Chondrocyte (in vitro differentiated cells): ENCODE measurements at regions not wholly inside any gene's neighbourhood (a gene's known extent, or its start where the extent isn't known, plus 50 kb on each side); places are given as distances from the start of the nearest gene placed in this dataset.

Source experiments
- DNase-seq: peaks from one replicate; pipeline ENCODE4 v3.0.0; 2021; ENCODE audit warnings: mixed read lengths, low spot score
- H3K27ac Mint-ChIP-seq: one replicate; pipeline ENCODE4 v1.8.0; 2021; ENCODE audit warnings: mild to moderate bottlenecking, moderate library complexity, mixed read lengths; ENCODE audit not compliant: unreplicated experiment
- H3K27me3 Mint-ChIP-seq: 2 replicates; pipeline ENCODE4 v1.8.0; 2021; ENCODE audit warnings: low read depth, mixed read lengths
- H3K36me3 Mint-ChIP-seq: 2 replicates; pipeline ENCODE4 v1.8.0; 2021; ENCODE audit warnings: low read depth, mixed read lengths
- H3K4me1 Mint-ChIP-seq: 2 replicates; pipeline ENCODE4 v1.8.0; 2021; ENCODE audit warnings: low read depth, mild to moderate bottlenecking, mixed read lengths
- H3K4me3 Mint-ChIP-seq: one replicate; pipeline ENCODE4 v1.8.0; 2021; ENCODE audit warnings: mild to moderate bottlenecking, moderate library complexity, mixed read lengths; ENCODE audit not compliant: unreplicated experiment
- H3K9me3 Mint-ChIP-seq: 2 replicates; pipeline ENCODE4 v1.8.0; 2021; ENCODE audit warnings: low read depth, mixed read lengths
- CTCF ChIP-seq: fragments of 200-600 bp; sonication (generic); IDR thresholded peaks from 2 replicates; pipeline ENCODE4 v1.5.0; 2021; ENCODE audit warnings: antibody characterized with exemption, mild to moderate bottlenecking, moderate library complexity

DNA sequence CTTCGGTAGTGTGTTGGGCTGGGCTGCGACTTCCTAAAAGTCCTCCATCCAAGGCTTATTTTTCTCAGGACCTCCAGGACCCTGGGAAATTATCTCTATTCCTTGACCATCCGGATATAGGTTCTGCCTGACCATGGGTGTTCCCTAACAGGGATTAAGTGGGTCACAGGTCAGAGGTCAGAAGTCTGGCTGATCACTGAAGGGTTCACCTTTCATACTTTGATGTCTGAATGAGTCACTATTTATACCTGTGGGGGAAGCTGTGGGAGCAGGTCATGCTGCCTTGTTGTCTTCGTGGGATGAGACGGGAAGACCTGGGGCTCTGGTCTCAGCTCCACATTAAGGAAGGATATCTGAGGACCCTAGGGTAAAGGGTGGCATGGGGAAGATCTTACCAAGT lies 65.0 kb upstream of the ETV3 start:
- Mint-ChIP-seq H3K4me3 (no peak overlapping the region), H3K27me3 (peaks cover 37% of the 10 kb centered on the region), H3K36me3 (no peaks in the 10 kb centered on the region), H3K4me1 (no peaks in the 10 kb centered on the region), H3K9me3 (no peaks in the 10 kb centered on the region), H3K27ac (no peak overlapping the region)
- DNase-seq, result no peak
- TF ChIP-seq CTCF, result no peak

DNA sequence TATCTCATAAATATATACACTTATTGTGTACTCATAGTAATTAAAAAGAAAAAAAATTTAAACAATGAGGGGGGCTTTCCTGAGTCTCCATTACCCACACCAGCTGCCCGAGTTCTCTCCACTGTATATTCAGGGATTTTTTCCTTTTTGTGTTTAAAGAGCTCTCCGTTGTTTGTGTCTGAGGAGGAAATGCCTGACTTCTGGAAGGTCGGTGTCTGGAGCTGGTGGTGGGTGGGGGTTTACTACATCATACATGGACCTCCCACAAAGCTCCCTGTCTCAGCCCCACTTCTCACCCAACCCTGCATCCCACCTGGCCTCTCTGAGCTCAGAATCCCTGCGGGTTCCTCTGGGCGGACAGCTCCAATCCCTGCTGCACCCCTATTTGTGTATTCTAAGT lies 64.1 kb upstream of the ETV3 start:
- Mint-ChIP-seq H3K36me3 (no peaks in the 10 kb centered on the region), H3K27ac (no peak overlapping the region), H3K4me1 (no peaks in the 10 kb centered on the region), H3K4me3 (no peak overlapping the region), H3K27me3 (peaks cover 36% of the 10 kb centered on the region), H3K9me3 (no peaks in the 10 kb centered on the region)
- no peak for TF ChIP-seq CTCF
- no peak for DNase-seq

GRCh38 chr1:157201767-157202166 lies 63.6 kb upstream of the ETV3 start:
- DNase-seq, result no peak
- H3K36me3 Mint-ChIP-seq, result no peaks in the 10 kb centered on the region
- no peaks in the 10 kb centered on the region for H3K9me3 Mint-ChIP-seq
- no peak overlapping the region for H3K4me3 Mint-ChIP-seq
- H3K27me3 Mint-ChIP-seq, result peaks cover 34% of the 10 kb centered on the region
- TF ChIP-seq CTCF, result no peak
- no peak overlapping the region for H3K27ac Mint-ChIP-seq
- H3K4me1 Mint-ChIP-seq, result no peaks in the 10 kb centered on the region

- Mint-ChIP-seq H3K9me3 (no peaks in the 10 kb centered on the region), H3K36me3 (no peaks in the 10 kb centered on the region), H3K27ac (no peak overlapping the region), H3K4me3 (no peak overlapping the region), H3K27me3 (peaks cover 34% of the 10 kb centered on the region), H3K4me1 (no peaks in the 10 kb centered on the region)
- no peak for DNase-seq
- no peak for TF ChIP-seq CTCF
Observed at GRCh38 chr1:157200451-157200850, 62.3 kb upstream of the ETV3 start.

DNA sequence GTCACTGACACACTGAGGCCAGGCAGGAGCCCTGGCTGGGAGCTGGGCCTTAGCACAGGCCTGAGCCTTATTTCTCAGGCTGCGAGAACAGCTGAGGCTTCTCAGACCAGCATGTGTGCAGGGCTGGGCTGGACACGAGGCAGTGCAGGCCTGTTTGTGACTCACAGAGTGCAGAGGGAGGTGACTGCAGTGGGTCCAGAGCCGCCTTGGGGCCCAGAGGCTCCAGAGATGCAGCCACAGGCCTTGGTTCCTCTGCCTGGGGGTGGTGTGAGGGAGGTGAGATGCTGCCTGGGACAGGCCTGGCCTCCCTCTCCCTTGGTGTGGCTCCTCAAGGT lies 61.2 kb upstream of the ETV3 start:
- DNase-seq, result no peak
- Mint-ChIP-seq H3K27me3 (peaks cover 31% of the 10 kb centered on the region), H3K27ac (no peak overlapping the region), H3K9me3 (no peaks in the 10 kb centered on the region), H3K4me3 (no peak overlapping the region), H3K36me3 (no peaks in the 10 kb centered on the region), H3K4me1 (no peaks in the 10 kb centered on the region)
- no peak for TF ChIP-seq CTCF
